Activated CD8-positive, alpha-beta memory T cell treated with anti-CD3 and anti-CD28 coated beads, Interleukin-2, amount 50 U/mL, for 24 hours (primary cell): ENCODE measurements at regions not wholly inside any gene's neighbourhood (a gene's known extent, or its start where the extent isn't known, plus 50 kb on each side); places are given as distances from the start of the nearest gene placed in this dataset.

ENCODE experiments used
- DNase-seq: peaks from one replicate; pipeline ENCODE4 v3.0.0-alpha.2; 2020; ENCODE audit errors: extremely low read depth

- no peak for DNase-seq
Observed at GRCh38 chr1:96964761-96965160, 243.2 kb downstream of the PTBP2 start.

- DNase-seq = peak; percentile 44
Observed at GRCh38 chr1:96966536-96967138, 245.1 kb downstream of the PTBP2 start.

GRCh38 chr1:96967311-96967710 lies 245.7 kb downstream of the PTBP2 start:
- no peak for DNase-seq

- no peak for DNase-seq
Observed at GRCh38 chr1:96968541-96968940, 247.0 kb downstream of the PTBP2 start.

- no peak for DNase-seq
Observed at GRCh38 chr1:96968983-96969382, 247.4 kb downstream of the PTBP2 start.

GRCh38 chr1:96969656-96970163 lies 248.1 kb downstream of the PTBP2 start:
- DNase-seq = no peak

- no peak for DNase-seq
Observed at GRCh38 chr1:96971439-96971838, 249.9 kb downstream of the PTBP2 start.

GRCh38 chr1:96971849-96972602 lies 250.4 kb downstream of the PTBP2 start:
- DNase-seq = no peak

- no peak for DNase-seq
Observed at GRCh38 chr1:96973605-96974004, 252.0 kb downstream of the PTBP2 start.

- no peak for DNase-seq
Observed at GRCh38 chr1:96978444-96978843, 256.9 kb downstream of the PTBP2 start.

GRCh38 chr1:96978901-96979300 lies 257.3 kb downstream of the PTBP2 start:
- DNase-seq = no peak

GRCh38 chr1:96979304-96980268 lies 258.0 kb downstream of the PTBP2 start:
- no peak for DNase-seq

GRCh38 chr1:96980448-96980847 lies 258.9 kb downstream of the PTBP2 start:
- DNase-seq = no peak

GRCh38 chr1:96981181-96981580 lies 259.6 kb downstream of the PTBP2 start:
- no peak for DNase-seq

GRCh38 chr1:96982118-96982517 lies 260.5 kb downstream of the PTBP2 start:
- no peak for DNase-seq

- DNase-seq = no peak
Observed at GRCh38 chr1:96983866-96984265, 262.3 kb downstream of the PTBP2 start.

GRCh38 chr1:96987186-96987703 lies 265.7 kb downstream of the PTBP2 start:
- DNase-seq = no peak

GRCh38 chr1:96989302-96989701 lies 267.7 kb downstream of the PTBP2 start:
- DNase-seq = no peak

GRCh38 chr1:96990136-96990535 lies 268.6 kb downstream of the PTBP2 start:
- no peak for DNase-seq

GRCh38 chr1:96991261-96991660 lies 269.7 kb downstream of the PTBP2 start:
- no peak for DNase-seq

GRCh38 chr1:96992871-96993270 lies 271.3 kb downstream of the PTBP2 start:
- no peak for DNase-seq

- no peak for DNase-seq
Observed at GRCh38 chr1:96995351-96995750, 273.8 kb downstream of the PTBP2 start.
